Fibroblast of mammary gland (primary cell): ENCODE measurements at regions not wholly inside any gene's neighbourhood (a gene's known extent, or its start where the extent isn't known, plus 50 kb on each side); places are given as distances from the start of the nearest gene placed in this dataset.
"Not testable (repeated sequence)": the region's sequence is repeated elsewhere in the genome, so short reads cannot be mapped to it uniquely, and the experiment has no call there.

ENCODE experiments used
- DNase-seq: peaks from one replicate; pipeline ENCODE4 v3.0.0-alpha.2; 2010; ENCODE audit warnings: low read depth
- H3K4me3 ChIP-seq: 2 replicates; pipeline ENCODE4 v1.5.1; 2011; ENCODE audit warnings: low read depth, mild to moderate bottlenecking, low read length, moderate library complexity; ENCODE audit not compliant: control insufficient read depth
- CTCF ChIP-seq: conservative IDR thresholded peaks from 2 replicates; pipeline ENCODE4 v1.5.1; 2011; ENCODE audit warnings: low read depth, low read length, inconsistent platforms; ENCODE audit not compliant: control insufficient read depth, insufficient read depth

DNA sequence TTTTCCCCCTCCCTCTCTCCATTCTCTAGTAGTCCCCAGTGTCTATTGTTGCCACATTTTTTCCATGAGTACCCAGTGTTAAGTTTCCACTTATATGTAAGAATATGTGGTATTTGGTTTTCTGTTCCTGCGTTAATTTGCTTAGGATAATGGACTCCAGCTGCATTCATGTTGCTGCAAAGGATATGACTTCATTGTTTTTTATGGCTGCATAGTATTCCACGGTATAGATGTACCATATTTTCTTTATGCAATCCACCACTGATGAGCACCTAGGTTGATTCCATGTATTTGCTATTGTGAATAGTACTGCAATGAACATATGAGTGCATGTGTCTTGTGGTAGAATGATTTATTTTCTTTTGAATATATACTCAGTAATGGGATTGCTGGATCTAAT is 77.4 kb upstream of the MEGF10 start:
- no peak for TF ChIP-seq CTCF
- no peak overlapping the region for H3K4me3 ChIP-seq
- no peak for DNase-seq

- no peak overlapping the region for H3K4me3 ChIP-seq
- no peak for TF ChIP-seq CTCF
- DNase-seq = no peak
These were observed 74.5 kb upstream of the MEGF10 start for GRCh38 chr5:127216143-127216542.

DNA sequence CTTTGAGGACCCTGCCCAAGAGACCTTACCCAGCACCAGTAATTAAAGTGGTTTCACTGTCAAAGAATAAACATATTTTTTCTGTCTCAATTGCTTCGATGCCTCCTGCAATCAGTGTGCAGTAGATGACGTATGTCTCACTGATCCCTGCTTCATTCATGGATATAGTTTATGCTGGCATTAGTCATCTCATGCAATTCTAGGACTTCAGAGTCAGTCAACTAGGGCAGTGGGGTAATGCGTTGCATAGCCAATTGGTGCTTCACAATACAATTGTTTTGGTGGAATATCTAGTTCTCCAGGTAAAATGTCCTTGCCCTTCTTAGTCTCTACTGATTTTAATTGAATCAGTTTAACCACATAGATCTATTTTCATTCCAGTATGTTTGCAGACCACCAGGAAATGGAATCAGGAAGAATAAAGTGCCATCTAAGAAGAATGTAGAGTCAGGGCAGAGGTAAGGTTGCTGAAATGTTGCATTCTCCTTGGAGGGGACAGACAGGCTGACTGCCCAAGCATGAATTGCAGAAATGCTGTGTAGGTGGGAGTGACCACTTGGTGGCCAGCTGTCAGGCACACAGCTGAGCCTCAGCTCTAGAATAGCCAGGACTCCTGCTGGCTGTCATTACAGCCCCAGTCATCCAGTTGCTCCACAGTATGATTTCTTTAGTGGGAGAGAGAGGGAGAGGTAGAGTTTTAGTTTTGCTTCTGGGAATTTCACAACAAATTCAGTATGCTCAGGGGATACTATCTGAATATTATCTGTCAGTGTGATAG is 73.5 kb upstream of the MEGF10 start:
- H3K4me3 ChIP-seq = no peak overlapping the region
- DNase-seq = no peak
- TF ChIP-seq CTCF = no peak

DNA sequence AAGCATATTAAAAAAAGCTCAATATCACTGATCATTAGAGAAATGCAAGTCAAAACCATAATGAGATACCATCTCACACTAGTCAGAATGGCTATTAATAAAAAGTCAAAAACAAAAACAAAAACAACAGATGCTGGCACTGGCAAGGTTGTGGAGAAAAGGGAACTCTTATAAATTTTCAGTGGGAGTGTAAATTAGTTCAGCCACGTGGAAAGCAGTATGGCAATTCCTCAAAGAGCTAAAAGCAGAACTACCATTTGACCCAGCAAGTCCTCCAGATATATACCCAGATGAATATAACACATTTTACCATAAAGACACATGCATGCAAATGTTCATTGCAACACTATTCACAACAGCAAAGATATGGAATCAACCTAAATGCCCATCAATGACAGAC is 68.7 kb upstream of the MEGF10 start:
- not testable (repeated sequence) for DNase-seq, H3K4me3 ChIP-seq

DNA sequence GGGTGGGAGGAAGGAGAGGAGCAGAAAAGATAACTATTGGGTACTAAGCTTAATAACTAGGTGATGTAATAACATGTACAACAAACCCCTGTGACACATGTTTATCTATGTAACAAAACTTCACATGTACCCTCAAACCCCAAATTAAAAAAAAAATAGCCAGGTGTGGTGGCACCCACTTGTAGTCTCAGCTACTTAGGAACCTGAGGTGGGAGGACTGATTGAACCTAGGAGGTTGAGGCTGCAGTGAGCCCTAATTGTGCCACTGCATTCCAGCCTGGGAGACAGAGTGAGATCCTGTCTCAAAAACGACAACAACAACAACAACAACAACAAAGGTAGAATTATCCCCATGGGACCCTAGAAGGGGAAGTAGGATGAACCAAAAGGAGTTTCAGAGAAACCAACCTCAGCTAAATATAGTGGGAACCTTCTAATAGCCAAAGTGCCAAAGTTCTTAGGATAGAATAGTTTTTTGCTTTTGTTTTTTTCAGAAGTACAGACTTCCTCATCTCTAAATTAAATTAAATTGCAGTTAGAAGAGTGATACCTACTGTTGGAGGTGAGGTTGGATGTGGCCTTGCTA is 67.9 kb upstream of the MEGF10 start:
- not testable (repeated sequence) for DNase-seq, H3K4me3 ChIP-seq

GRCh38 chr5:127223256-127223974 is 67.2 kb upstream of the MEGF10 start:
- no peak for TF ChIP-seq CTCF

DNA sequence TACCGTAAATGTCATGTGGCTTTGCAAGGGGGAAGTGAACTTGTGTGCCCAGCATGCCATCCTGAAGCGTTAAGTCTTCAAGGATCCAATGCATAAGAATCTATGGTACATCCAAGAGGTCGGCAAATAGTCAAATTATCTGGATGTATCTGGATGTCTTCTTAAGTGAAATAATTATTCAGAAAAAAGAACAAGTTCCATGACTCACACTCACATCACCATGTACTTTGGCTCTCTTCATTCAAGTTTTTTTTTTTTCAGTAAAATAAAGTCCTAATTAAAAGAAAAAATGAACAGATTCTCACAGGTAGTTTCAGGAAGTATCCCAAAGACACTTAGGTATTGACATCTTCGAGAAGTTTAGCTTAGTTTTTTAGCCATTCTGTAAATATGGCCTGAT is 62.7 kb upstream of the MEGF10 start:
- peak; percentile 60 for DNase-seq
- TF ChIP-seq CTCF = no peak
- H3K4me3 ChIP-seq = no peak overlapping the region

More at GRCh38 chr5:127223256-127223974, 67.2 kb upstream of the MEGF10 start:
- H3K4me3 ChIP-seq = no peak overlapping the region
- DNase-seq = no peak
